T-helper 2 cell (primary cell): ENCODE measurements at regions not wholly inside any gene's neighbourhood (a gene's known extent, or its start where the extent isn't known, plus 50 kb on each side); places are given as distances from the start of the nearest gene placed in this dataset.
A peak's percentile ranks its signal among the peaks of the same experiment; 100 is the strongest.

Experiments
- DNase-seq, 5 experiments: peaks; one replicate each; pipeline versions ENCODE4 v3.0.0 to v3.0.0-alpha.2; 2012 to 2022

- DNase-seq = no peak
These were observed 60.1 kb downstream of the NABP1 start for GRCh38 chr2:191738003-191738402.

- DNase-seq = no peak
These were observed 60.7 kb downstream of the NABP1 start for GRCh38 chr2:191738667-191739066.

- DNase-seq = no peak
These were observed 61.3 kb downstream of the NABP1 start for GRCh38 chr2:191739194-191739593.

- peak in 3 of 5 experiments; percentile 15 to 82 (median 78) for DNase-seq
These were observed 62.1 kb downstream of the NABP1 start for GRCh38 chr2:191740016-191740419.

- no peak for DNase-seq
These were observed 62.8 kb downstream of the NABP1 start for GRCh38 chr2:191740759-191741158.

- DNase-seq = no peak
These were observed 68.6 kb downstream of the NABP1 start for GRCh38 chr2:191746346-191747169.

- DNase-seq = no peak
These were observed 69.2 kb downstream of the NABP1 start for GRCh38 chr2:191747170-191747530.

GRCh38 chr2:191748059-191748461, 70.1 kb downstream of the NABP1 start:
- DNase-seq = peak in 1 of 5 experiments; percentile 16

GRCh38 chr2:191748528-191749180, 70.7 kb downstream of the NABP1 start:
- peak in 1 of 5 experiments; percentile 34 for DNase-seq

- DNase-seq = no peak
These were observed 71.2 kb downstream of the NABP1 start for GRCh38 chr2:191749181-191749540.

- no peak for DNase-seq
These were observed 76.2 kb downstream of the NABP1 start for GRCh38 chr2:191754103-191754502.

- DNase-seq = no peak
These were observed 78.8 kb downstream of the NABP1 start for GRCh38 chr2:191756761-191757160.

GRCh38 chr2:191757208-191757607, 79.3 kb downstream of the NABP1 start:
- DNase-seq = no peak

GRCh38 chr2:191758518-191759507, 80.9 kb downstream of the NABP1 start:
- DNase-seq = peak; percentile 2 to 60 (median 15)

GRCh38 chr2:191759680-191760079, 81.7 kb downstream of the NABP1 start:
- DNase-seq = no peak

- no peak for DNase-seq
These were observed 82.8 kb downstream of the NABP1 start for GRCh38 chr2:191760655-191761262.

GRCh38 chr2:191773136-191773535, 73.8 kb downstream of the CAVIN2 start:
- DNase-seq = no peak

- DNase-seq = no peak
These were observed 69.5 kb downstream of the CAVIN2 start for GRCh38 chr2:191777351-191777750.

GRCh38 chr2:191778041-191778440, 68.8 kb downstream of the CAVIN2 start:
- DNase-seq = no peak

GRCh38 chr2:191782351-191782750, 64.5 kb downstream of the CAVIN2 start:
- no peak for DNase-seq

GRCh38 chr2:191783416-191783815, 63.5 kb downstream of the CAVIN2 start:
- no peak for DNase-seq
